Right kidney (tissue), 1 donor: ENCODE measurements at regions not wholly inside any gene's neighbourhood (a gene's known extent, or its start where the extent isn't known, plus 50 kb on each side); places are given as distances from the start of the nearest gene placed in this dataset.

Experiments used
- DNase-seq: peaks from one replicate; pipeline ENCODE4 v3.0.0-alpha.2; 2016

GRCh38 chr12:24201258-24201970 lies 251.9 kb upstream of the SOX5 start:
- DNase-seq = no peak

GRCh38 chr12:24200010-24200409 lies 250.5 kb upstream of the SOX5 start:
- no peak for DNase-seq

DNA sequence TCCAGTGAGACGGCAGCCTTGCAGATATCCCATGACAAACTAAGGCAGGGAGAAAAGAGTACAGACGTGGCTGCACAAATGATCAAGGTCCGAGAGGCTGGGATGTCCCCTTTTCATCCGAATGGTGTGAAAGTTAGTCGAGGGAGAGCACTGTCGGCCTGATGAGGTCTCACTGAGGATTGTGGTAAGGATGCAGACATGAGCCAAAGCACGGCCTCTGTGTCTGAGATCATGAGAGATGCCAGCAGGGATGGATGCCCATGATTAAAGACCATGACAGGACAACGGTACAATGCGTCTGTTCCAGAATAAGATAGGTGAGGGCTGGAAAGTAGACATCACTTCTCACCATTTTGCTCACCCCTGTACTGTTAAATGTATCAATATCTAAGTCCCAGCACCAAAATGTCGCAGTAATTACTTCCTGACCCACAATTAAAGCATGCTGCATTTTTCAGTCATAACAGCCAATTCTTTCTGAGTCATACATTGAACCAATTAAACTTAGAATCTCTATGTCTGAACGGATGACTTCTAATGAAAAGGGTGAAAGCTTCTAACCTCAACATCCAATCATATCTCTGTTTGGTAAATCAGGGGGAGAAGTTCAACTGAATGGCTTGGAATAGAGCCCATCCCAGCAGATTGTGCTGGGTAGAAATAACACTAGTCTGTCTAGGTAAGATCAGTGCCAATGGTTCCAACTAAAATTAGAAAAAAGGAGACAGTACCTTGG lies 249.6 kb upstream of the SOX5 start:
- no peak for DNase-seq

GRCh38 chr12:24198070-24198469 lies 248.6 kb upstream of the SOX5 start:
- DNase-seq = no peak

- DNase-seq = no peak
Measured at GRCh38 chr12:24197532-24197931, 248.1 kb upstream of the SOX5 start.

- no peak for DNase-seq
Measured at GRCh38 chr12:24195063-24195462, 245.6 kb upstream of the SOX5 start.

DNA sequence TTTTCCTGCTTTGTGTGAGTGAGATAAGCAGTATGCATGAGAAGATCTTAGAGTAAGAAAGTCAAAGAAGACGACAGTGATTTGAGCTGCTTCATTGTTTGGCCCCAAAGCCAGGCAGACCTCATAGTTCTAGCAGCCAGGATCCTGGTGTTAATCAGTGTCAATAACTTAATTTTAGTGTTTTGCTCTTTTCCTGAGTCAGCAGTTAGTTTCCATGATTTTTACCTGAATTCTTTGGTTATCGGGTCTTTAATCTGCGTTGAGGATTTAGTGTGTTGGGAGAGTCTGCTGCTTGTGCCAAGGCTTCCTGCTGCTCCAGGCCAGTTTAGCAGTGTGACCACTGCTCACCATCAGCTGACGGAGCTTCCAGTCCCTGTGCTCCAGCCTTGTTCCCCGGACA lies 241.6 kb upstream of the SOX5 start:
- no peak for DNase-seq

DNA sequence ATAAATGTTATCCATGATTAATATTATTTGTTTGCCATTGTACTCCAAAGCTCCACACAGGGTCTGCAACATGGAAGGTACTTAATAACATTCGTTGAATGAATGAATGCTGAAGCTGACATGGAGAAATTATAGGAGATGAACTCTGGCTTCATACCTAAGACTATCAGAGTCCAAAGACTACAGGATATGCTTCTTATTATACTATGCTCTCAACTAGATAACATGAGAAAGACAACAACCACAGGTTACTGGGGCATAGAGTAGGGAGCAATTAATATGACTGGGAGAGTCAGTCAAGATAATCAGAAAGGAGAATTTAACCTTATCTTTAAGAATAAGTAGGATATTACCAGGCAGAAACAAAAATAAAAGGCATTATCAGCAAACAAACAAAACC lies 236.3 kb upstream of the SOX5 start:
- no peak for DNase-seq

- DNase-seq = no peak
Measured at GRCh38 chr12:24177889-24178288, 228.4 kb upstream of the SOX5 start.

DNA sequence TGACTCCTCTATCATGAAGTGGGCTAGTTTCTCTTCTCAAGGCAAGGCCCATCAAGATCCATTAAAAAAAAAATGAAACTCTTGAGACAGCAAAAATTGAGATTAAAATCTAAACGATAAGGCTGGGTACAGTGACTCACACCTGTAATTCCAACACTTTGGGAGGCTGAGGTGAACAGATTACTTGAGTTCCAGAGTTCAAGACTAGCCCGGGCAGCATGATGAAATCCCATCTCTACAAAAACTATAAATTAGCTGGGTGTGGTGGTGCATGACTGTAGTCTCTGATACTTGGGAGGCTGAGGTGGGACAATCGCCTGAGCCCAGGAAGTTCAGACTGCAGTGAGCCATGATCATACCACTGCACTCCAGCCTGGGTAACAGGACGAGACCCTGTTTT lies 226.5 kb upstream of the SOX5 start:
- no peak for DNase-seq

DNA sequence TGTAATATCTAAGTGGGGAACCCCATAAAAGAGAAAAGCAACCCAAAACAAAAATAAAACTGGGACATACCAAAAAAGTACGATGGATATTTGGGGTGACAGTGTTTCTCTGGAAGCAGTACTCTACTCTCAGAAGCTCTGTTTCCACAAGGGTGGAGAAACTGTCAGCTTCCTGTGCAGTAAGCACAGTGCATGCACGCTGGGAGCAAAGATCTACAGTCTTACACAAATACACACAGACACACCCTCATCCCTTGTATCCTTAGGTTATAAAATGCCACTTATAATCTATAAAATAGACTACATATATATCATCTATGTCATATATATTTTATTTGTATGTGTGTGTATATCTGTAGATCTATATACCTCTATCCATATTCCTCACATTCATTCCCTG lies 225.8 kb upstream of the SOX5 start:
- DNase-seq = no peak

- no peak for DNase-seq
Measured at GRCh38 chr12:24173067-24173466, 223.6 kb upstream of the SOX5 start.

DNA sequence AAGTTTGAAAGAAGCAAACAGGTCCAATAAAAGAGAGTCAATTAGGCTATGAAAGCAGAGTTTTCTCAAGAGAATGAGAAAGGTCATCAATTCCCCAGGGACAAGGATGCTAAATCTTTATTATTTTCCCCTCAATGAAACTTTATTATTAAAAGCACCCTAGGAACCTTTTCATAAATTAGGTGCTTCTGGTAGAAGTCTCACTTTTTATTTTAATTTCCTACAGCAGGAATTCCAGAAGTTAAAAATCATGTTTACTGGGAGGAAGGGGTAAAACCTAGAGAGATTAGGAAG lies 223.2 kb upstream of the SOX5 start:
- DNase-seq = no peak

DNA sequence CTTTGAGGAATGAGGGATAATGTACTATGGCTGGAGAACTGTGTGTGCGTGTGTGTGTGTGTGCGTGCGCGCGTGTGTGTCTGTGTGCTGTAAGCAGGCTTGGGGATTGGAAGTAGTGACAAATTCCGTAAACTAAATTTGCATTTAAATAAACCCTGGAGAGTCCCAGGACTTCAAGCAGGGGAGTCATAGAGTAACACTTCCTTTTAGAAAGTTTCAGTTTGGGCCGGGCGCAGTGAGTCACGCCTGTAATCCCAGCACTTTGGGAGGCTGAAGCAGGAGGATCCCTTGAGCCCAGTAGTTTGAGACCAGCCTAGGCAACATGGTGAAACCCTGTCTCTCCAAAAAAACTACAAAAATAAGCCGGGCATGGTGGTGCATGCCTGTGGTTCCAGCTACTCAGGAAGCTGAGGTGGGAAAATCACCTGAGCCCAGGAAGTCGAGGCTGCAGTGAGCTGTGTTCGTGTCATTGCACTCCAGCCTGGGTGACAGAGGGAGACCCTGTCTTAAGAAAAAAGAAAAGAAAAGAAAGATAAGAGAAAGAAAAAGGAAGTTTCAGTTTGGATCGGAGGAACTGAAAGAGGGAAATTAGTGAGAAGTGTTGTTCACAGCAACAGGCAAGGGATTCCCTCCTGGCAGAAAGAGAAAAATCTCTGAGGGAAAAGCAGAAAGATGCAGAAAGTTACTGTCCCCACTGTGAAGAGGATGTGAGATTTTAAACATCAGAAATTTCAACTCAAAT lies 222.7 kb upstream of the SOX5 start:
- DNase-seq = no peak

DNA sequence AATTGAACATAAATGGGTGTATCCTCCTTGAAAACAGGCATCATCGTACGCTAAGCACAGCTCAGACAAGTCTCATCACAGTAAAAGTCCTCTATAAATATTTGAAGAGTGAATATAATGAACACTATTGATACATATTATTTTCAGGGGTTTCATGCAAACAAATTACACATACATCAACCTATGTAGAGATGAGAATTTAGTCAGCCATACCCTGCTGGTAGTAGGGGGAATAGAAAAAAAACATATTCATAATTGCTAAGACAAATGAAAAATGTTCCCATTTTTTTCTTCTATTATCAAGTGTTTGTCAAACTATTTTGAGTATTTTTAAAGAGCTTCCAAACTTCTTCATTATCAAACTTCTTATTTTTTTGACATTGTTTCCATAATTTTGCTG lies 205.6 kb upstream of the SOX5 start:
- no peak for DNase-seq

DNA sequence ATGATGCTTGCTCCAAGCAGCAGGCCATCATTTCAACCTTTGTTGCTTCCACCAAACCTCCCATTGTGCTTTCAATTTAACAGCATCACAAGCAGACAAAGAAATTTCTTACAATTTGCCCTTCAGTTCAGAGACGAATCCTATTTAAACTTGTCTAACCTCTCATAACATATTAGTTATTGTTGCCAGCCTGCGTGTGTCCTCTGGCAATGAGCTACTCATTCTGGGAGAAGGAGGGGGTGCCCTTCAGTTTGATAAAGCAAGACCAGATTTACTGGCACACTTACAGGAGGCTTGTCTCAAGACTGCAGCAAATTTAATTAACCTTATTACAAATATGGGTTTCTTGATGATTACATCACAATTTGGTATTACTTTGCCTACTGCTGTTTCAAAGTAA lies 203.6 kb upstream of the SOX5 start:
- DNase-seq = no peak

- DNase-seq = no peak
Measured at GRCh38 chr12:24152270-24152669, 202.8 kb upstream of the SOX5 start.

- no peak for DNase-seq
Measured at GRCh38 chr12:24143928-24144327, 194.5 kb upstream of the SOX5 start.

- DNase-seq = no peak
Measured at GRCh38 chr12:24139035-24139434, 189.6 kb upstream of the SOX5 start.

- no peak for DNase-seq
Measured at GRCh38 chr12:24138041-24138440, 188.6 kb upstream of the SOX5 start.

DNA sequence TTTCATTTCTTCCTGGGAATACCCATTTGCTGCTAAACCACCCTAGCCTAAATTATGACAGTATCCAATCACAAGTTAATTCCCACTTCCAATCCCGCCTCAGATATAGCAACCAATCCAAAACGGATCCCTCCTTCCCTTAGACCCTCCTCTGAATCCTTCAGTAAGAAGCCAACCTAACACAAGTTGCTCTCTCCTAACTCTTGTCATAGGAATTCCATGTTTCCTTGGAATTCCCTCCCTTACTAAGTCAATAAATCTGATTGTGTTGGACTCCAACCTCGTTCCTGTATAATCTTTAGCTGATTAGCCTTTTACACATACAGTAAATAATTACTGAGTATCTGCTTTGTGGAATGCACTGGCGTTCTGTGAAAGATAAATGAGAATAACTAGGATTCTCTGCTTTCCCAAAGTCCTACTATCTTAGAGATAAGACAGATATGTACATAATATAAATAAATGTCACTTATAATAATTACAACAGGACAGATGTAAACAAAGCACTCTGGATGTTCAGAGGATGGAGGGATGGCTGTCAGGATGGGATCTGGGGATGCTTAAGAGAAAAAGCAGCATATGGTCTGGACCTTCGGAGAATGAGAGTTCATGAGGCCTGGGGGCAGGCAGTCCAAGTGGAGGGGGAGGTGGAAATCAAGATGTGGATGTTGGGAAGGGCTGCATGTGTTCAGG lies 185.8 kb upstream of the SOX5 start:
- no peak for DNase-seq

DNA sequence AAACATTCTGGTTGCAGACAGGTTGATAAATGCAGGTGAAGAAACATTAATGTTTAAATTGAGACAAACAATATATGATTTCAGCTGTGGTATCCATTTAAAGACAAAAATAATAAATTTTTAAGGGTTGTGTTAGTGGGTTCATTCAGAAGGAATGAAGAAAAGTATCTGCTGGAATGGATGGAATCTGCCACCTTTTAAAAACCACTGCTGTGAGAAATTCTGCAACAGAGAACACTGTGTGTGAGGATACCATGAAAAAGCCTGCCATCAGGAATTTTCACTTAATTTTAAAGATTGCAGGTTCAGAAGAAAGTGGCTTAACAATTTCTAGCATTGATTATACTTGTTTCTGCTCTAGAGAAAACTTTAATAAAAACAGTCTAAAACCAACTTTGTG lies 184.6 kb upstream of the SOX5 start:
- DNase-seq = no peak

- no peak for DNase-seq
Measured at GRCh38 chr12:24133384-24133783, 183.9 kb upstream of the SOX5 start.
